H1 (cell line): ENCODE measurements at regions not wholly inside any gene's neighbourhood (a gene's known extent, or its start where the extent isn't known, plus 50 kb on each side); places are given as distances from the start of the nearest gene placed in this dataset.

Experiments
- CTCF ChIA-PET: fragments of 300-600 bp; sonication (Branson Sonifier 250); formaldehyde crosslinking; loops from one replicate; lab custom pipeline; 2021; ENCODE audit not compliant: partially characterized antibody; lab: Charles Lee
- POLR2A ChIA-PET: fragments of 300-600 bp; sonication (Branson Sonifier 250); formaldehyde crosslinking; loops from one replicate; lab custom pipeline; 2021; ENCODE audit warnings: inconsistent platforms; ENCODE audit not compliant: partially characterized antibody; lab: Charles Lee
- DNase-seq, 2 experiments: peaks; one replicate each; pipeline versions ENCODE4 v3.0.0 to v3.0.0-alpha.2; 2010 to 2022; ENCODE audit warnings: low spot score in 2 of 2, low read depth in 1 of 2, mixed read lengths in 1 of 2
- FAIRE-seq: peaks from 2 replicates; lab custom pipeline; 2011; peaks lifted over from hg19 to GRCh38; lab: Jason Lieb, UNC
- H2AFZ ChIP-seq: 2 replicates; pipeline ENCODE4 v1.8.1; 2012; ENCODE audit warnings: low read length, inconsistent platforms
- H2AK5ac ChIP-seq: 2 replicates; pipeline ENCODE4 v1.6.1; 2013; ENCODE audit warnings: low read depth, low read length
- H2BK120ac ChIP-seq: replicated peaks from 2 replicates; pipeline ENCODE3; 2013; ENCODE audit warnings: low read depth, low read length, inconsistent platforms
- H2BK12ac ChIP-seq: 2 replicates; pipeline ENCODE4 v1.6.1; 2013; ENCODE audit warnings: low read depth, low read length
- H2BK15ac ChIP-seq: 2 replicates; pipeline ENCODE4 v1.6.1; 2013; ENCODE audit warnings: low read length
- H2BK20ac ChIP-seq: 2 replicates; pipeline ENCODE4 v1.6.1; 2013; ENCODE audit warnings: low read length
- H2BK5ac ChIP-seq: 2 replicates; pipeline ENCODE4 v1.6.1; 2013; ENCODE audit warnings: low read depth, low read length
- H3K14ac ChIP-seq: 2 replicates; pipeline ENCODE4 v1.6.1; 2013; ENCODE audit warnings: inconsistent platforms; ENCODE audit not compliant: insufficient read length
- H3K18ac ChIP-seq: 2 replicates; pipeline ENCODE4 v1.6.1; 2013; ENCODE audit warnings: low read length; ENCODE audit errors: extremely low read depth
- H3K23ac ChIP-seq: 2 replicates; pipeline ENCODE4 v1.6.1; 2013; ENCODE audit warnings: inconsistent platforms; ENCODE audit not compliant: insufficient read length
- H3K23me2 ChIP-seq: 2 replicates; pipeline ENCODE4 v1.6.1; 2013; ENCODE audit warnings: low read depth, low read length
- H3K27ac ChIP-seq: 2 replicates; pipeline ENCODE4 v1.6.1; 2011; ENCODE audit warnings: low read depth, low read length, inconsistent platforms
- H3K27me3 ChIP-seq, 4 experiments: replicated peaks in 1 of 4; 1 replicate in 1 of 4; 2 replicates in 3 of 4; pipeline versions ENCODE4 v1.6.1 to v1.8.1; 2011 to 2013; ENCODE audit warnings: low read length in 3 of 4, mild to moderate bottlenecking in 3 of 4, inconsistent platforms in 2 of 4, mixed read lengths in 2 of 4, moderate library complexity in 1 of 4; ENCODE audit not compliant: control insufficient read depth in 3 of 4, insufficient read depth in 3 of 4; ENCODE audit errors: extremely low read depth in 1 of 4
- H3K36me3 ChIP-seq, 4 experiments: 2 replicates each; pipeline versions ENCODE4 v1.6.1 to v1.8.1; 2011 to 2013; ENCODE audit warnings: mild to moderate bottlenecking in 4 of 4, low read length in 3 of 4, moderate library complexity in 2 of 4, control low read depth in 1 of 4, inconsistent platforms in 1 of 4; ENCODE audit not compliant: insufficient read depth in 4 of 4, control insufficient read depth in 2 of 4
- H3K4ac ChIP-seq: replicated peaks from 2 replicates; pipeline ENCODE3; 2013; ENCODE audit warnings: low read length, low read depth, mixed read lengths, inconsistent platforms; ENCODE audit not compliant: insufficient read length
- H3K4me1 ChIP-seq, 4 experiments: replicated peaks in 1 of 4; 1 replicate in 1 of 4; 2 replicates in 3 of 4; pipeline versions ENCODE4 v1.6.1 to v1.8.1; 2011 to 2013; ENCODE audit warnings: low read length in 3 of 4, inconsistent platforms in 2 of 4, mixed read lengths in 1 of 4; ENCODE audit not compliant: insufficient read depth in 4 of 4, control insufficient read depth in 3 of 4
- H3K4me2 ChIP-seq, 2 experiments: 2 replicates each; pipeline versions ENCODE4 v1.6.1 to v1.8.1; 2011 to 2013; ENCODE audit warnings: low read depth in 2 of 2, low read length in 2 of 2, control low read depth in 1 of 2, inconsistent platforms in 1 of 2, mild to moderate bottlenecking in 1 of 2; ENCODE audit not compliant: insufficient read depth in 1 of 2
- H3K4me3 ChIP-seq, 4 experiments: fragments of 200-600, 300-600 bp in 1 of 4; sonication (generic), shearing (Covaris generic), sonication (Bioruptor Twin) in 1 of 4; 2 replicates each; pipeline versions ENCODE4 v1.5.1 to v1.8.1; 2011 to 2016; ENCODE audit warnings: low read length in 4 of 4, low read depth in 3 of 4, control low read depth in 2 of 4, inconsistent platforms in 2 of 4, mild to moderate bottlenecking in 2 of 4, mixed read lengths in 1 of 4, moderate library complexity in 1 of 4; ENCODE audit not compliant: insufficient read depth in 2 of 4; ENCODE audit errors: extremely low read depth in 1 of 4
- H3K56ac ChIP-seq: replicated peaks from 2 replicates; pipeline ENCODE3; 2013; ENCODE audit warnings: low read depth, mild to moderate bottlenecking, mixed read lengths, low read length, inconsistent platforms; ENCODE audit not compliant: insufficient read length
- H3K79me1 ChIP-seq: 2 replicates; pipeline ENCODE4 v1.6.1; 2013; ENCODE audit warnings: low read depth, low read length, control low read depth
- H3K79me2 ChIP-seq, 2 experiments: 2 replicates each; pipeline versions ENCODE4 v1.6.1 to v1.8.1; 2012 to 2013; ENCODE audit warnings: low read length in 2 of 2, mild to moderate bottlenecking in 2 of 2, inconsistent platforms in 1 of 2; ENCODE audit not compliant: insufficient read depth in 2 of 2, control insufficient read depth in 1 of 2
- H3K9ac ChIP-seq, 4 experiments: replicated peaks in 1 of 4; 1 replicate in 1 of 4; 2 replicates in 3 of 4; pipeline versions ENCODE4 v1.6.1 to v1.8.1; 2011 to 2013; ENCODE audit warnings: low read depth in 3 of 4, low read length in 3 of 4, control low read depth in 2 of 4, mild to moderate bottlenecking in 2 of 4, moderate library complexity in 2 of 4, inconsistent platforms in 1 of 4; ENCODE audit errors: extremely low read depth in 1 of 4
- H3K9me3 ChIP-seq, 2 experiments: 2 replicates each; pipeline versions ENCODE4 v1.6.1 to v1.8.1; 2012 to 2013; ENCODE audit warnings: mild to moderate bottlenecking in 2 of 2, moderate library complexity in 2 of 2, control low read depth in 1 of 2, inconsistent platforms in 1 of 2, low read depth in 1 of 2, low read length in 1 of 2, mixed read lengths in 1 of 2; ENCODE audit not compliant: insufficient read depth in 2 of 2
- H4K20me1 ChIP-seq, 2 experiments: replicated peaks in 1 of 2; 2 replicates each; pipeline versions ENCODE3 to v1.8.1; 2011 to 2013; ENCODE audit warnings: inconsistent platforms in 2 of 2, low read length in 2 of 2, mild to moderate bottlenecking in 1 of 2; ENCODE audit not compliant: insufficient read depth in 2 of 2, control insufficient read depth in 1 of 2
- H4K5ac ChIP-seq: 2 replicates; pipeline ENCODE4 v1.6.1; 2013; ENCODE audit warnings: low read length, low read depth, mixed read lengths, inconsistent platforms; ENCODE audit not compliant: insufficient read length
- H4K8ac ChIP-seq: 2 replicates; pipeline ENCODE4 v1.8.0; 2013; ENCODE audit warnings: mild to moderate bottlenecking, moderate library complexity, low read length, inconsistent platforms; ENCODE audit not compliant: insufficient read depth; ENCODE audit errors: extremely low read depth
- H4K91ac ChIP-seq: replicated peaks from 2 replicates; pipeline ENCODE3; 2013; ENCODE audit warnings: low read length, mixed read lengths, inconsistent platforms; ENCODE audit not compliant: insufficient read length
- CEBPB ChIP-seq: IDR thresholded peaks from 2 replicates; pipeline ENCODE4 v1.6.1; 2012; ENCODE audit warnings: low read depth, low read length
- EGR1 ChIP-seq: IDR thresholded peaks from 2 replicates; pipeline ENCODE4 v1.6.1; 2011; ENCODE audit warnings: low read depth, low read length, borderline replicate concordance
- MAFK ChIP-seq: IDR thresholded peaks from 2 replicates; pipeline ENCODE4 v1.6.1; 2012; ENCODE audit warnings: low read depth, mild to moderate bottlenecking, improper control_type of control experiment, low read length
- RFX5 ChIP-seq: IDR thresholded peaks from 2 replicates; pipeline ENCODE4 v1.6.1; 2011; ENCODE audit warnings: low read depth, low read length, improper control_type of control experiment, borderline replicate concordance
- RXRA ChIP-seq: IDR thresholded peaks from 2 replicates; pipeline ENCODE4 v1.6.1; 2011; ENCODE audit warnings: low read depth, mild to moderate bottlenecking, low read length, moderate library complexity; ENCODE audit not compliant: insufficient read depth
- SIN3A ChIP-seq, 2 experiments: IDR thresholded peaks in 1 of 2; conservative IDR thresholded peaks in 1 of 2; 2 replicates each; pipeline ENCODE4 v1.6.1; 2011 to 2012; ENCODE audit warnings: low read length in 2 of 2, improper control_type of control experiment in 1 of 2, low read depth in 1 of 2, mild to moderate bottlenecking in 1 of 2
- SIX5 ChIP-seq: IDR thresholded peaks from 2 replicates; pipeline ENCODE4 v1.6.1; 2011; ENCODE audit warnings: mild to moderate bottlenecking, low read depth, low read length
- SP1 ChIP-seq: IDR thresholded peaks from 2 replicates; pipeline ENCODE4 v1.6.1; 2011; ENCODE audit warnings: low read depth, low read length
- SUZ12 ChIP-seq: fragments of 200-600 bp; sonication (generic); IDR thresholded peaks from 2 replicates; pipeline ENCODE4 v1.6.1; 2012; ENCODE audit warnings: mild to moderate bottlenecking, inconsistent platforms, low read length, moderate library complexity, mixed read lengths
- TBP ChIP-seq: IDR thresholded peaks from 2 replicates; pipeline ENCODE4 v1.6.1; 2011; ENCODE audit warnings: low read depth, low read length, improper control_type of control experiment
- TEAD4 ChIP-seq: IDR thresholded peaks from 2 replicates; pipeline ENCODE4 v1.6.1; 2012; ENCODE audit warnings: low read depth, low read length, inconsistent platforms, mixed read lengths
- WGBS, 2 experiments: shearing (Covaris generic) in 1 of 2; methylation state at CpG; one replicate each; pipeline versions ENCODE4 v1.1.6 to v1.1.7; 2013 to 2015; ENCODE audit warnings: low lambda C conversion rate in 2 of 2, mixed read lengths in 2 of 2, inconsistent platforms in 1 of 2, low coverage in 1 of 2, missing lambda C conversion rate in 1 of 2; ENCODE audit not compliant: insufficient replicate concordance in 2 of 2, insufficient coverage in 1 of 2, insufficient read length in 1 of 2; ENCODE audit errors: extremely low coverage in 1 of 2, missing lambda C conversion rate in 1 of 2; 5-methylcytosine and 5-hydroxymethylcytosine counted together

DNA sequence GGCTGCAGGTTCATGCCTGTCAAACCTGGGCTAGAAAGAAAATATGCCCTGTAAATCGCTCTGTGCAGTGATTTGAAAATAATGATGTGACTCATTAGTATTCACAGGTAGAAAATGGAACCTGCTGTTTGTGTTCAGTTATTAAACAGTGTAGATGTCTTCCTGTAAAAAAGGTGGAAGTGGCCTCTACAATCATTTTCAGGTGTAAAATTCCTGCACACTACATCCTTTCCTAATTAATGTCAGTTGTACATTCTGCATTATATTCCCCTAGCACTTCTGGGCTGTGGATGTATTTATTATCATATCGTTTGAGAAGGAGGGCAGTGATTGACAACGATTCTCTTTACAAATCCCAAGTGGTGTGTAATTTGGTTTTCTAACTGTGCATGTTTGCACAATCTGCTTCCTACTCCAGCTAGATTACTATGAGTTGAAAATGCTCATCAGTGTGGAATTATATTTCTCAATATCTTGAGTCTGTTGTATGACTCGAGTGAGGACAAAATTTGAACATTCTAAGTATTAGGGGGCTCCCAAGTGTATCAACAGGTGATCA lies 454.0 kb upstream of the DDI1 start:
- H3K4ac ChIP-seq: no peak overlapping the region
- H4K5ac ChIP-seq: no peak overlapping the region
- H2BK5ac ChIP-seq: no peak overlapping the region
- H3K27ac ChIP-seq: no peak overlapping the region
- no peak overlapping the region for H2BK12ac ChIP-seq
- no peaks in the 10 kb centered on the region for H4K20me1 ChIP-seq
- H3K4me1 ChIP-seq: peaks cover 0 to 2% (median 0%) of the 10 kb centered on the region in 4 experiments; a peak in 1 of 7 replicates
- no peak overlapping the region for H3K14ac ChIP-seq
- TF ChIP-seq SIN3A (conservative IDR thresholded peaks at IDR 0.05 in 1 of 2, IDR thresholded peaks at IDR 0.05 in 1 of 2; ENCODE audit: low read depth in 1 of 2, low read length in 2 of 2): no peak
- no peak for TF ChIP-seq TEAD4
- TF ChIP-seq SP1: no peak
- TF ChIP-seq RFX5: no peak
- TF ChIP-seq TBP: no peak
- TF ChIP-seq SUZ12: no peak
- TF ChIP-seq EGR1: no peak
- TF ChIP-seq CEBPB: no peak
- TF ChIP-seq RXRA: no peak
- TF ChIP-seq MAFK: no peak
- TF ChIP-seq SIX5: no peak
- no peak overlapping the region for H2AFZ ChIP-seq
- FAIRE-seq (no peak), DNase-seq (no peak)
- no peak overlapping the region for H2BK20ac ChIP-seq
- no peak overlapping the region for H3K56ac ChIP-seq
- H3K79me1 ChIP-seq: no peaks in the 10 kb centered on the region
- no peak overlapping the region for H3K23ac ChIP-seq
- WGBS, 2 experiments: 82% methylated on average over 4 of the region's 4 CpGs; no CpG with 5 or more reads in 1 of the 2 experiments
- H3K4me2 ChIP-seq: no peak overlapping the region
- no peaks in the 10 kb centered on the region for H3K27me3 ChIP-seq
- no peaks in the 10 kb centered on the region for H3K23me2 ChIP-seq
- no peak overlapping the region for H4K8ac ChIP-seq
- H3K18ac ChIP-seq: no peak overlapping the region
- CTCF ChIA-PET: interaction anchor here (1.3 to 3.6 kb wide), 5 partner anchors 18 to 381 kb away, joined by 3 to 12 read pairs (median 6); no protein-coding TSS in a partner anchor
- H3K9me3 ChIP-seq: no peaks in the 10 kb centered on the region
- H2BK15ac ChIP-seq: no peak overlapping the region
- no peak overlapping the region for H4K91ac ChIP-seq
- POLR2A ChIA-PET: no interaction called here
- no peaks in the 10 kb centered on the region for H3K36me3 ChIP-seq
- no peaks in the 10 kb centered on the region for H3K79me2 ChIP-seq
- no peak overlapping the region for H3K4me3 ChIP-seq
- no peak overlapping the region for H3K9ac ChIP-seq
- H2BK120ac ChIP-seq: no peak overlapping the region
- H2AK5ac ChIP-seq: no peak overlapping the region
